ENCODE measurements at regions not wholly inside any gene's neighbourhood (a gene's known extent, or its start where the extent isn't known, plus 50 kb on each side); places are given as distances from the start of the nearest gene placed in this dataset.

GRCh38 chr12:116502141-116502725 is 56.9 kb upstream of the MAP1LC3B2 start:
- no peak for TF ChIP-seq CTCF (IDR thresholded peaks at IDR 0.05)
- DNase-seq (no peak), ATAC-seq (no peak)
- 87% methylated on average over 14 of the region's 14 CpGs for WGBS (ENCODE audit: insufficient coverage)
- H3K27me3 ChIP-seq (ENCODE audit: control insufficient read depth, insufficient read depth, low read length) = no peaks in the 10 kb centered on the region
- no peaks in the 10 kb centered on the region for H3K9me3 ChIP-seq (ENCODE audit: control insufficient read depth, insufficient read depth, low read length)
- no peak overlapping the region for H3K27ac ChIP-seq (ENCODE audit: low read length)
- Mint-ChIP-seq H3K36me3 (no peaks in the 10 kb centered on the region), H3K27me3 (ENCODE audit: low read depth in 2 of 2) (peaks cover 6 to 11% of the 10 kb centered on the region in 2 donors), H3K27ac (no peak overlapping the region), H3K9me3 (no peaks in the 10 kb centered on the region), H3K4me3 (no peak overlapping the region), H3K4me1 (no peaks in the 10 kb centered on the region)
- no peaks in the 10 kb centered on the region for H3K36me3 ChIP-seq (ENCODE audit: control insufficient read depth, insufficient read depth, low read length)
- intact Hi-C loops (cut with micrococcal nuclease) = no loop called here
- H3K4me3 ChIP-seq (ENCODE audit: low read length) = no peak overlapping the region
- H3K4me1 ChIP-seq (ENCODE audit: control insufficient read depth, insufficient read depth, low read length) = no peaks in the 10 kb centered on the region

GRCh38 chr12:116502989-116503496 is 56.1 kb upstream of the MAP1LC3B2 start:
- ATAC-seq (no peak), DNase-seq (no peak)
- H3K9me3 ChIP-seq (ENCODE audit: control insufficient read depth, insufficient read depth, low read length) = no peaks in the 10 kb centered on the region
- no peaks in the 10 kb centered on the region for H3K27me3 ChIP-seq (ENCODE audit: control insufficient read depth, insufficient read depth, low read length)
- H3K4me3 ChIP-seq (ENCODE audit: low read length) = no peak overlapping the region
- H3K27ac ChIP-seq (ENCODE audit: low read length) = no peak overlapping the region
- peaks cover 10 to 13% of the 10 kb centered on the region in 2 donors for H3K27me3 Mint-ChIP-seq (ENCODE audit: low read depth in 2 of 2)
- H3K9me3 Mint-ChIP-seq = no peaks in the 10 kb centered on the region
- no peaks in the 10 kb centered on the region for H3K36me3 Mint-ChIP-seq
- 92% methylated on average over 9 of the region's 9 CpGs for WGBS (ENCODE audit: insufficient coverage)
- peaks cover 0 to 3% of the 10 kb centered on the region in 2 donors for H3K4me1 Mint-ChIP-seq
- no peaks in the 10 kb centered on the region for H3K36me3 ChIP-seq (ENCODE audit: control insufficient read depth, insufficient read depth, low read length)
- intact Hi-C loops (cut with micrococcal nuclease) = no loop called here
- H3K27ac Mint-ChIP-seq = no peak overlapping the region
- H3K4me3 Mint-ChIP-seq = no peak overlapping the region
- H3K4me1 ChIP-seq (ENCODE audit: control insufficient read depth, insufficient read depth, low read length) = peaks cover 4% of the 10 kb centered on the region
- no peak for TF ChIP-seq CTCF (IDR thresholded peaks at IDR 0.05)

DNA sequence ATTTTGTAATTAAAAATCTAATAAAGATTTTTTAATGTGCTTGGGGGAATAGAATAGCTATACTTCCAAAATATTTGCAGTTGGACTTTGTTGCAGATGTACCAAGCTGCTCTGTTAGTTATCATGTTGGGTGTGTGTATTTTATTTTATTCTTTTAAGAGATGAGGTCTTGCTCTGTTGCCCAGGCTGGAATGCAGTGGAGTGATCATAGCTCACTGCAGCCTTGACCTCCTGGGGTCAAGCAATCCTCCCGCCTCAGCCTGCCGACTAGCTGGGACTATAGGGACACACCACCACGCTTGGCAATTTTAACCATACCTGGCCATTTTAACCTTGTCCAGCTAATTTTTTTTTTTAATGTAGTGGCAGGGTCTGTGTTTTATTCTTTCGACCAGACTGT is 54.7 kb upstream of the MAP1LC3B2 start:
- H3K27ac Mint-ChIP-seq = no peak overlapping the region

More for the DNA sequence above, 54.7 kb upstream of the MAP1LC3B2 start:
- H3K27me3 ChIP-seq (ENCODE audit: control insufficient read depth, insufficient read depth, low read length) = no peaks in the 10 kb centered on the region
- WGBS (ENCODE audit: insufficient coverage) = 95% methylated on average over 4 of the region's 4 CpGs
- H3K27ac ChIP-seq (ENCODE audit: low read length) = no peak overlapping the region
- Mint-ChIP-seq H3K36me3 (no peaks in the 10 kb centered on the region), H3K27me3 (ENCODE audit: low read depth in 2 of 2) (peaks cover 12 to 18% of the 10 kb centered on the region in 2 donors), H3K9me3 (no peaks in the 10 kb centered on the region), H3K4me1 (peaks cover 0 to 9% of the 10 kb centered on the region in 2 donors), H3K4me3 (no peak overlapping the region)
- ATAC-seq = no peak
- no peak for TF ChIP-seq CTCF (IDR thresholded peaks at IDR 0.05)
- no peak overlapping the region for H3K4me3 ChIP-seq (ENCODE audit: low read length)
- intact Hi-C loops (cut with micrococcal nuclease) = no loop called here
- no peaks in the 10 kb centered on the region for H3K36me3 ChIP-seq (ENCODE audit: control insufficient read depth, insufficient read depth, low read length)
- no peaks in the 10 kb centered on the region for H3K9me3 ChIP-seq (ENCODE audit: control insufficient read depth, insufficient read depth, low read length)
- no peak for DNase-seq
- H3K4me1 ChIP-seq (ENCODE audit: control insufficient read depth, insufficient read depth, low read length) = peaks cover 6% of the 10 kb centered on the region

Data from natural killer cell (primary cell).